ENCODE measurements at regions not wholly inside any gene's neighbourhood (a gene's known extent, or its start where the extent isn't known, plus 50 kb on each side); places are given as distances from the start of the nearest gene placed in this dataset.

DNA sequence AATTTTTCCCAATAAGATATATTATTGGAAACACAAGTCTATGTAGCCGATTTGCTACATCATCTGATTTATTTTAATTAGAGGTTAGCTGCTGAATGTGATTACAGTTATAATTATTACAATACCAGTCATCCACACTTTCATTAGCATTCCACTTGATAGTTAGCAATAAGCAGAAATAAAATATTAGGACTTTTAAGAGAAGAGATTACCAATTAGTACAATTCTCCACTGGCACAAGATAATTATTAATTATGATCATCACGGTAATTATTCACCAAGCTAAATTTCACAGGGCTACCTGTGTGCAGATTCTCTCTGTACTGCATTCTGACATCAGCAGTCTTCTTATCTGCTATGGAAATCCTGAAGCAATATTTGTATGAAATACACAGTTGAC, 474.7 kb downstream of the TLE4 start:
- Histone ChIP-seq H3K9me3 (no peaks in the 10 kb centered on the region), H3K27ac (no peak overlapping the region), H3K36me3 (no peaks in the 10 kb centered on the region), H3K4me3 (no peak overlapping the region), H3K27me3 (no peaks in the 10 kb centered on the region), H3K4me1 (no peaks in the 10 kb centered on the region)
- DNase-seq, result no peak
- WGBS, 2 donors (ENCODE audit: low coverage in 1 of 2), result 85 to 95% methylated on average over 2 of the region's 2 CpGs
- intact Hi-C loops (cut with DNase I; ENCODE audit: low total_unique reads) (no loop called here), in situ Hi-C loops (cut with MboI; ENCODE audit: low pct_ligation_motif_present in 1 of 4, low pct_unique_long_range_greater_than_20kb in 1 of 4, low sequenced_read_pairs in 3 of 4) (loop anchor here in 1 of 4 donors (25.0 kb wide), 1 partner anchor 109 kb away; no protein-coding TSS in a partner anchor)
- TF ChIP-seq, protein P1, sequence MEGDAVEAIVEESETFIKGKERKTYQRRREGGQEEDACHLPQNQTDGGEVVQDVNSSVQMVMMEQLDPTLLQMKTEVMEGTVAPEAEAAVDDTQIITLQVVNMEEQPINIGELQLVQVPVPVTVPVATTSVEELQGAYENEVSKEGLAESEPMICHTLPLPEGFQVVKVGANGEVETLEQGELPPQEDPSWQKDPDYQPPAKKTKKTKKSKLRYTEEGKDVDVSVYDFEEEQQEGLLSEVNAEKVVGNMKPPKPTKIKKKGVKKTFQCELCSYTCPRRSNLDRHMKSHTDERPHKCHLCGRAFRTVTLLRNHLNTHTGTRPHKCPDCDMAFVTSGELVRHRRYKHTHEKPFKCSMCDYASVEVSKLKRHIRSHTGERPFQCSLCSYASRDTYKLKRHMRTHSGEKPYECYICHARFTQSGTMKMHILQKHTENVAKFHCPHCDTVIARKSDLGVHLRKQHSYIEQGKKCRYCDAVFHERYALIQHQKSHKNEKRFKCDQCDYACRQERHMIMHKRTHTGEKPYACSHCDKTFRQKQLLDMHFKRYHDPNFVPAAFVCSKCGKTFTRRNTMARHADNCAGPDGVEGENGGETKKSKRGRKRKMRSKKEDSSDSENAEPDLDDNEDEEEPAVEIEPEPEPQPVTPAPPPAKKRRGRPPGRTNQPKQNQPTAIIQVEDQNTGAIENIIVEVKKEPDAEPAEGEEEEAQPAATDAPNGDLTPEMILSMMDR (IDR thresholded peaks at IDR 0.05), result no peak

DNA sequence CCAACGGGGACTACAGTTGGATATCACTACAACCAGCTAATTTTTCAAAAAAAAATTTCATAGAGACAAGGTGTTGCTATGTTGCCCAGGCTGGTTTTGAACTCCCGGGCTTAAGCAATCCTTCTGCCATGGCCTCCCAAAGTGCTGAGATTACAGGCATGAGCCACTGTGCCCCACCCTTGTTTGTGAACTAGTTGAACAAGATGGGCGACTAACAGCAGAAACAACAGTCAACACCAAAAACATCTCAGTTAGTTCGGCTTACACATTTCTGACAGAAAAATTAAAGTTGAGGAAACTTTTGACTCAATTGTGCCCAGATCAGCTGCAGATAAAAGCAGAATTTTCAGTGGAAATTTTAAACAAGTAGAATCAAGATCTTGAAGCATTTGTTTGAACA, 470.1 kb downstream of the TLE4 start:
- intact Hi-C loops (cut with DNase I; ENCODE audit: low total_unique reads), result no loop called here
- Histone ChIP-seq H3K4me3 (no peak overlapping the region), H3K4me1 (no peaks in the 10 kb centered on the region), H3K27ac (no peak overlapping the region), H3K27me3 (no peaks in the 10 kb centered on the region), H3K36me3 (no peaks in the 10 kb centered on the region), H3K9me3 (no peaks in the 10 kb centered on the region)
- no peak for DNase-seq
- 76 to 79% methylated on average over 3 to 4 of the region's 4 CpGs for WGBS, 2 donors (ENCODE audit: low coverage in 1 of 2)
- TF ChIP-seq, protein P1 (IDR thresholded peaks at IDR 0.05), result no peak
- TF ChIP-seq POLR2AphosphoS5 (IDR thresholded peaks at IDR 0.05) (no peak), EP300 (IDR thresholded peaks at IDR 0.05; ENCODE audit: low read depth) (no peak), POLR2A (IDR thresholded peaks at IDR 0.05) (no peak)
- in situ Hi-C loops (cut with MboI; ENCODE audit: low pct_ligation_motif_present in 1 of 4, low pct_unique_long_range_greater_than_20kb in 1 of 4, low sequenced_read_pairs in 3 of 4), result loop anchor here in 1 of 4 donors (25.0 kb wide), 1 partner anchor 105 kb away; no protein-coding TSS in a partner anchor

DNA sequence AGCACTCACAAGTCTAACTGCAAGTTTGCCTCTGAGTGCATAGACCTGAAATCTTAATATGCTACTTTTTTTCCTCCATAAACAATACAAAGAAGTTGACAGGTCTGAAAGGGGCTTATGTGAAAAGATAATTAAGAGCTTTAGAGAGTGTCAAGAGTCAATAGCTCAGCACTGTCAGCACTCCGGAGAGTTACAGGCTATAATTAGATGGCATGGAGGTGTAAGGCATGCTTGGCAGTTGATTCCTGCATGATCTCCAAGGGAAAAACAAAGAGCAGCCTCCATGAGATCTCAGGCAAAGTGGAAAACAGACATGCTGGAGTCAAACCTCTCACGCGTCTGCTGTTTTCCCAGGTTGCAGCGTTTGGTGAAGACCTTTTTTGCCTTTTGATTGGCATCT, 468.7 kb downstream of the TLE4 start:
- H3K4me3 ChIP-seq, result no peak overlapping the region
- no peaks in the 10 kb centered on the region for H3K27me3 ChIP-seq
- H3K9me3 ChIP-seq, result no peaks in the 10 kb centered on the region
- no peak overlapping the region for H3K27ac ChIP-seq
- TF ChIP-seq, protein P1 (IDR thresholded peaks at IDR 0.05), result no peak
- TF ChIP-seq EP300 (IDR thresholded peaks at IDR 0.05; ENCODE audit: low read depth), result no peak
- no peak for TF ChIP-seq POLR2AphosphoS5 (IDR thresholded peaks at IDR 0.05)
- TF ChIP-seq POLR2A (IDR thresholded peaks at IDR 0.05), result no peak
- WGBS, 2 donors (ENCODE audit: low coverage in 1 of 2), result 78% methylated on average over 4 of the region's 4 CpGs; no CpG with 5 or more reads in 1 of the 2 donors
- intact Hi-C loops (cut with DNase I; ENCODE audit: low total_unique reads) (no loop called here), in situ Hi-C loops (cut with MboI; ENCODE audit: low pct_ligation_motif_present in 1 of 4, low pct_unique_long_range_greater_than_20kb in 1 of 4, low sequenced_read_pairs in 3 of 4) (loop anchor here in 1 of 4 donors (25.0 kb wide), 1 partner anchor 103 kb away; no protein-coding TSS in a partner anchor)
- DNase-seq, result no peak
- no peaks in the 10 kb centered on the region for H3K36me3 ChIP-seq
- no peaks in the 10 kb centered on the region for H3K4me1 ChIP-seq

DNA sequence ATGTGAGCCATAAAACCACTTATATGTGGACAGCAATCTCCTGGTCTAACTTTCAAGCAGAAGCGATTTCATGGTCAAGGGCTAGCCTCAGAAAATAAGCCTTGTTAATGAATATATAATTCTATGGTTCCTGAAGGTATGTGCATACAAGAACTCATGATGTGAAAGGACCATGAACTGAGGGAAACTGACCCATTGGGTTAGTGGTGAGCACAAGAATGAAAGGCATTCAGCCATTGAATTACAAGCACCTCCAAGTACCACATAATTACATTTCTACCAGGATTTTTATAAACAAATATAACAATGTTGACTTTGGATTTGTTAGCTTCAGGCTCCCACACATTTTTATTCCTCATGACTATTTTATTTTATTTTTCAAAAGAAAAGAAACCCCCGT, 459.0 kb downstream of the TLE4 start:
- no peaks in the 10 kb centered on the region for H3K9me3 ChIP-seq
- TF ChIP-seq POLR2AphosphoS5 (IDR thresholded peaks at IDR 0.05), result no peak
- no peak for TF ChIP-seq EP300 (IDR thresholded peaks at IDR 0.05; ENCODE audit: low read depth)
- TF ChIP-seq, protein P1 (IDR thresholded peaks at IDR 0.05), result no peak
- no peak for TF ChIP-seq POLR2A (IDR thresholded peaks at IDR 0.05)
- H3K36me3 ChIP-seq, result no peaks in the 10 kb centered on the region
- H3K27ac ChIP-seq, result no peak overlapping the region
- no peak for DNase-seq
- H3K27me3 ChIP-seq, result no peaks in the 10 kb centered on the region
- in situ Hi-C loops (cut with MboI; ENCODE audit: low pct_ligation_motif_present in 1 of 4, low pct_unique_long_range_greater_than_20kb in 1 of 4, low sequenced_read_pairs in 3 of 4) (loop anchor here in 1 of 4 donors (25.0 kb wide), 1 partner anchor 94 kb away; no protein-coding TSS in a partner anchor), intact Hi-C loops (cut with DNase I; ENCODE audit: low total_unique reads) (no loop called here)
- H3K4me1 ChIP-seq, result peaks cover 0 to 2% (median 0%) of the 10 kb centered on the region in 4 donors
- 76 to 79% methylated on average over 2 of the region's 2 CpGs for WGBS, 2 donors (ENCODE audit: low coverage in 1 of 2)
- no peak overlapping the region for H3K4me3 ChIP-seq

All from transverse colon (tissue), 4 donors.